Central memory CD8-positive, alpha-beta T cell (primary cell): ENCODE measurements at regions not wholly inside any gene's neighbourhood (a gene's known extent, or its start where the extent isn't known, plus 50 kb on each side); places are given as distances from the start of the nearest gene placed in this dataset.

Experiments used
- ATAC-seq: fragments of 150-1000 bp; cut with Tn5 transposase; replicated peaks from 2 replicates; pipeline ENCODE4 v1.10.0; 2022; ENCODE audit warnings: mild to moderate bottlenecking, moderate FRiP score, moderate number of reproducible peaks; ENCODE audit not compliant: poor library complexity, severe bottlenecking; ENCODE audit errors: extremely low read depth
- DNase-seq, 2 donors: peaks; one replicate each; pipeline ENCODE4 v3.0.0; 2021; ENCODE audit warnings: low spot score in 2 of 2
- H3K27ac Mint-ChIP-seq: one replicate; pipeline ENCODE4 v1.8.0; 2022; ENCODE audit warnings: low read depth, mild to moderate bottlenecking, moderate library complexity, mixed read lengths
- H3K27me3 Mint-ChIP-seq: one replicate; pipeline ENCODE4 v1.8.0; 2022; ENCODE audit warnings: mixed read lengths
- H3K36me3 Mint-ChIP-seq: one replicate; pipeline ENCODE4 v1.8.0; 2022; ENCODE audit warnings: mild to moderate bottlenecking, moderate library complexity, mixed read lengths; ENCODE audit not compliant: insufficient read depth
- H3K4me1 Mint-ChIP-seq: one replicate; pipeline ENCODE4 v1.8.0; 2022; ENCODE audit warnings: mixed read lengths
- H3K4me3 Mint-ChIP-seq: one replicate; pipeline ENCODE4 v1.8.0; 2022; ENCODE audit warnings: mild to moderate bottlenecking, moderate library complexity, mixed read lengths
- H3K9me3 Mint-ChIP-seq: one replicate; pipeline ENCODE4 v1.8.0; 2022; ENCODE audit warnings: mixed read lengths

- Mint-ChIP-seq H3K36me3 (no peaks in the 10 kb centered on the region), H3K4me3 (no peak overlapping the region), H3K27ac (no peak overlapping the region), H3K27me3 (peaks cover 67% of the 10 kb centered on the region), H3K4me1 (no peaks in the 10 kb centered on the region), H3K9me3 (peaks cover 12% of the 10 kb centered on the region)
- DNase-seq (no peak), ATAC-seq (no peak)
Measured at GRCh38 chr2:152814475-152815030, 96.1 kb downstream of the ARL6IP6 start.

- no peaks in the 10 kb centered on the region for H3K4me1 Mint-ChIP-seq
- no peak overlapping the region for H3K4me3 Mint-ChIP-seq
- H3K27ac Mint-ChIP-seq: no peak overlapping the region
- no peak for DNase-seq
- ATAC-seq: no peak
- peaks cover 56% of the 10 kb centered on the region for H3K27me3 Mint-ChIP-seq
- no peaks in the 10 kb centered on the region for H3K36me3 Mint-ChIP-seq
- peaks cover 12% of the 10 kb centered on the region for H3K9me3 Mint-ChIP-seq
Measured at GRCh38 chr2:152813351-152813750, 94.9 kb downstream of the ARL6IP6 start.
